Inferior parietal cortex (tissue), 1 donor: ENCODE measurements at regions not wholly inside any gene's neighbourhood (a gene's known extent, or its start where the extent isn't known, plus 50 kb on each side); places are given as distances from the start of the nearest gene placed in this dataset.
"Not testable (repeated sequence)": the region's sequence is repeated elsewhere in the genome, so short reads cannot be mapped to it uniquely, and the experiment has no call there.

Experiments
- DNase-seq: peaks from one replicate; pipeline ENCODE4 v3.0.0-alpha.2; 2016; ENCODE audit errors: extremely low spot score

GRCh38 chr6:167546611-167547327 lies 221.9 kb downstream of the TTLL2 start:
- DNase-seq: no peak

- DNase-seq: no peak
These were observed 222.4 kb downstream of the TTLL2 start for GRCh38 chr6:167547328-167547692.

GRCh38 chr6:167547751-167548150 lies 222.9 kb downstream of the TTLL2 start:
- no peak for DNase-seq

- DNase-seq: no peak
These were observed 223.6 kb downstream of the TTLL2 start for GRCh38 chr6:167548451-167548850.

GRCh38 chr6:167549213-167549612 lies 224.3 kb downstream of the TTLL2 start:
- peak; percentile 38 for DNase-seq

- DNase-seq: peak; percentile 61
These were observed 226.2 kb downstream of the TTLL2 start for GRCh38 chr6:167550941-167551627.

- DNase-seq: no peak
These were observed 226.9 kb downstream of the TTLL2 start for GRCh38 chr6:167551628-167552257.

GRCh38 chr6:167552258-167552630 lies 227.4 kb downstream of the TTLL2 start:
- DNase-seq: no peak

- no peak for DNase-seq
These were observed 228.3 kb downstream of the TTLL2 start for GRCh38 chr6:167552961-167553735.

- no peak for DNase-seq
These were observed 228.8 kb downstream of the TTLL2 start for GRCh38 chr6:167553736-167554119.

GRCh38 chr6:167554854-167555253 lies 230.0 kb downstream of the TTLL2 start:
- DNase-seq: no peak

GRCh38 chr6:167555836-167556235 lies 230.9 kb downstream of the TTLL2 start:
- no peak for DNase-seq

- DNase-seq: no peak
These were observed 232.8 kb downstream of the TTLL2 start for GRCh38 chr6:167557675-167558074.

- DNase-seq: no peak
These were observed 233.6 kb downstream of the TTLL2 start for GRCh38 chr6:167558246-167559177.

- no peak for DNase-seq
These were observed 235.0 kb downstream of the TTLL2 start for GRCh38 chr6:167559675-167560479.

- DNase-seq: no peak
These were observed 236.0 kb downstream of the TTLL2 start for GRCh38 chr6:167560673-167561569.

GRCh38 chr6:167562862-167563261 lies 238.0 kb downstream of the TTLL2 start:
- not testable (repeated sequence) for DNase-seq

GRCh38 chr6:167564416-167565250 lies 239.7 kb downstream of the TTLL2 start:
- DNase-seq: no peak
